PC-9 (cell line): ENCODE measurements at regions not wholly inside any gene's neighbourhood (a gene's known extent, or its start where the extent isn't known, plus 50 kb on each side); places are given as distances from the start of the nearest gene placed in this dataset.

Experiments
- CTCF ChIP-seq: fragments of 200-600 bp; sonication (generic); conservative IDR thresholded peaks from 2 replicates; pipeline ENCODE4 v1.6.1; 2017; ENCODE audit warnings: mixed run types, antibody characterized with exemption, mild to moderate bottlenecking, moderate library complexity
- EZH2 ChIP-seq: fragments of 200-600 bp; sonication (generic); IDR thresholded peaks from 2 replicates; pipeline ENCODE4 v1.8.0; 2017; ENCODE audit warnings: antibody characterized with exemption, low read depth

- TF ChIP-seq CTCF (no peak), EZH2 (no peak)
Observed at GRCh38 chr11:95559899-95560298, 229.7 kb downstream of the FAM76B start.
